H9 (cell line): ENCODE measurements at regions not wholly inside any gene's neighbourhood (a gene's known extent, or its start where the extent isn't known, plus 50 kb on each side); places are given as distances from the start of the nearest gene placed in this dataset.

ENCODE experiments used
- DNase-seq: peaks from one replicate; pipeline ENCODE4 v3.0.0-alpha.2; 2017
- H2AFZ ChIP-seq: one replicate; pipeline ENCODE4 v1.6.1; 2013; ENCODE audit warnings: mild to moderate bottlenecking, low read length, control low read depth, moderate library complexity
- H2AK5ac ChIP-seq: 2 replicates; pipeline ENCODE4 v1.6.1; 2013; ENCODE audit warnings: low read length, control low read depth, mixed read lengths; ENCODE audit not compliant: insufficient read length
- H2BK120ac ChIP-seq: one replicate; pipeline ENCODE4 v1.6.1; 2013; ENCODE audit warnings: low read depth, mild to moderate bottlenecking, low read length, control low read depth, inconsistent platforms; ENCODE audit not compliant: poor library complexity, severe bottlenecking
- H2BK12ac ChIP-seq: 2 replicates; pipeline ENCODE4 v1.6.1; 2013; ENCODE audit warnings: low read length, control low read depth, mixed read lengths, low read depth; ENCODE audit not compliant: insufficient read length
- H2BK15ac ChIP-seq: 2 replicates; pipeline ENCODE4 v1.6.1; 2013; ENCODE audit warnings: low read depth, low read length, control low read depth
- H2BK20ac ChIP-seq: one replicate; pipeline ENCODE4 v1.6.1; 2013; ENCODE audit warnings: low read depth, mild to moderate bottlenecking, low read length, control low read depth, inconsistent platforms; ENCODE audit not compliant: poor library complexity, severe bottlenecking
- H2BK5ac ChIP-seq: 2 replicates; pipeline ENCODE4 v1.6.1; 2013; ENCODE audit warnings: low read length, control low read depth, mixed read lengths; ENCODE audit not compliant: insufficient read length
- H3K14ac ChIP-seq: 2 replicates; pipeline ENCODE4 v1.6.1; 2013; ENCODE audit warnings: low read length, control low read depth; ENCODE audit not compliant: insufficient read depth
- H3K18ac ChIP-seq: 2 replicates; pipeline ENCODE4 v1.6.1; 2013; ENCODE audit warnings: low read depth, mild to moderate bottlenecking, mixed read lengths, low read length, control low read depth; ENCODE audit not compliant: insufficient read length
- H3K23ac ChIP-seq: 2 replicates; pipeline ENCODE4 v1.6.1; 2013; ENCODE audit warnings: low read length, control low read depth, mixed read lengths, low read depth; ENCODE audit not compliant: insufficient read length
- H3K23me2 ChIP-seq: 2 replicates; pipeline ENCODE4 v1.6.1; 2013; ENCODE audit warnings: low read depth, mild to moderate bottlenecking, mixed read lengths, low read length, control low read depth; ENCODE audit not compliant: insufficient read length, poor library complexity, severe bottlenecking
- H3K27ac ChIP-seq: 2 replicates; pipeline ENCODE4 v1.5.1; 2013; ENCODE audit warnings: low read length, control low read depth, mixed read lengths, low read depth; ENCODE audit not compliant: insufficient read length
- H3K27me3 ChIP-seq: 2 replicates; pipeline ENCODE4 v1.6.1; 2013; ENCODE audit warnings: low read length, control low read depth, inconsistent platforms; ENCODE audit not compliant: insufficient read depth
- H3K4ac ChIP-seq: 2 replicates; pipeline ENCODE4 v1.6.1; 2013; ENCODE audit warnings: low read depth, mild to moderate bottlenecking, control low read depth, inconsistent platforms, low read length, moderate library complexity
- H3K4me1 ChIP-seq: 2 replicates; pipeline ENCODE4 v1.6.1; 2013; ENCODE audit warnings: low read length, control low read depth, inconsistent platforms; ENCODE audit not compliant: insufficient read depth
- H3K4me2 ChIP-seq: 2 replicates; pipeline ENCODE4 v1.6.1; 2013; ENCODE audit warnings: low read length, control low read depth, mixed read lengths; ENCODE audit not compliant: insufficient read length, insufficient read depth
- H3K56ac ChIP-seq: 2 replicates; pipeline ENCODE4 v1.6.1; 2013; ENCODE audit warnings: low read depth, mild to moderate bottlenecking, mixed read lengths, low read length, control low read depth; ENCODE audit not compliant: insufficient read length
- H3K79me1 ChIP-seq: 2 replicates; pipeline ENCODE4 v1.6.1; 2013; ENCODE audit warnings: low read depth, mild to moderate bottlenecking, moderate library complexity, low read length, control low read depth, inconsistent platforms; ENCODE audit not compliant: insufficient read depth, poor library complexity, severe bottlenecking
- H3K79me2 ChIP-seq: 2 replicates; pipeline ENCODE4 v1.6.1; 2013; ENCODE audit warnings: low read length, control low read depth, inconsistent platforms; ENCODE audit not compliant: insufficient read depth
- H3K9ac ChIP-seq: 2 replicates; pipeline ENCODE4 v1.6.1; 2013; ENCODE audit warnings: low read length, control low read depth, mixed read lengths; ENCODE audit not compliant: insufficient read length; ENCODE audit errors: extremely low read depth
- H3K9me3 ChIP-seq: one replicate; pipeline ENCODE4 v1.6.1; 2013; ENCODE audit warnings: low read depth, low read length, inconsistent platforms; ENCODE audit not compliant: control insufficient read depth
- H3T11ph ChIP-seq: one replicate; pipeline ENCODE4 v1.6.1; 2013; ENCODE audit warnings: mild to moderate bottlenecking, low read length, control low read depth, inconsistent platforms
- H4K20me1 ChIP-seq: one replicate; pipeline ENCODE4 v1.6.1; 2013; ENCODE audit not compliant: control insufficient read depth, insufficient read length, insufficient read depth
- H4K5ac ChIP-seq: 2 replicates; pipeline ENCODE4 v1.6.1; 2013; ENCODE audit warnings: low read depth, mild to moderate bottlenecking, mixed read lengths, low read length, control low read depth; ENCODE audit not compliant: insufficient read length
- H4K8ac ChIP-seq: replicated peaks from 2 replicates; pipeline ENCODE4 v1.6.1; 2013; ENCODE audit warnings: low read length, control low read depth, mixed read lengths, low read depth; ENCODE audit not compliant: insufficient read length
- H4K91ac ChIP-seq: 2 replicates; pipeline ENCODE4 v1.6.1; 2013; ENCODE audit warnings: low read depth, mild to moderate bottlenecking, moderate library complexity, mixed read lengths, low read length, control low read depth; ENCODE audit not compliant: insufficient read length
- H3K27ac Mint-ChIP-seq, 3 experiments: 2 replicates in 2 of 3; 3 replicates in 1 of 3; pipeline ENCODE4 v1.8.0; 2020 to 2021; ENCODE audit warnings: mixed read lengths in 3 of 3, mild to moderate bottlenecking in 1 of 3, moderate library complexity in 1 of 3
- H3K27me3 Mint-ChIP-seq: 2 replicates; pipeline ENCODE4 v1.8.0; 2021; ENCODE audit warnings: low read depth, mild to moderate bottlenecking, moderate library complexity, mixed read lengths
- H3K36me3 Mint-ChIP-seq, 3 experiments: 2 replicates in 2 of 3; 3 replicates in 1 of 3; pipeline ENCODE4 v1.8.0; 2020 to 2021; ENCODE audit warnings: low read depth in 3 of 3, mixed read lengths in 3 of 3; ENCODE audit not compliant: insufficient read depth in 1 of 3
- H3K4me1 Mint-ChIP-seq, 2 experiments: 2 replicates each; pipeline ENCODE4 v1.8.0; 2020; ENCODE audit warnings: mixed read lengths in 2 of 2
- H3K4me3 Mint-ChIP-seq, 2 experiments: 2 replicates in 1 of 2; 3 replicates in 1 of 2; pipeline ENCODE4 v1.8.0; 2020 to 2021; ENCODE audit warnings: mild to moderate bottlenecking in 2 of 2, mixed read lengths in 2 of 2, moderate library complexity in 1 of 2
- H3K9me3 Mint-ChIP-seq, 2 experiments: 2 replicates in 1 of 2; 3 replicates in 1 of 2; pipeline ENCODE4 v1.8.0; 2020; ENCODE audit warnings: mild to moderate bottlenecking in 2 of 2, mixed read lengths in 2 of 2, moderate library complexity in 1 of 2
- WGBS: extraction: QIAGEN DNeasy Blood & Tissue Kit; methylation state at CpG from one replicate; pipeline ENCODE4 v1.1.7; 2013; ENCODE audit warnings: missing lambda C conversion rate, low lambda C conversion rate, mixed read lengths; ENCODE audit not compliant: insufficient read length; ENCODE audit errors: extremely low coverage; 5-methylcytosine and 5-hydroxymethylcytosine counted together
- TF ChIP-seq, protein P1 (sequence below): fragments of 200-600 bp; sonication (generic); conservative IDR thresholded peaks from 3 replicates; pipeline ENCODE4 v1.8.0; 2021; ENCODE audit warnings: antibody characterized with exemption, mild to moderate bottlenecking

DNA sequence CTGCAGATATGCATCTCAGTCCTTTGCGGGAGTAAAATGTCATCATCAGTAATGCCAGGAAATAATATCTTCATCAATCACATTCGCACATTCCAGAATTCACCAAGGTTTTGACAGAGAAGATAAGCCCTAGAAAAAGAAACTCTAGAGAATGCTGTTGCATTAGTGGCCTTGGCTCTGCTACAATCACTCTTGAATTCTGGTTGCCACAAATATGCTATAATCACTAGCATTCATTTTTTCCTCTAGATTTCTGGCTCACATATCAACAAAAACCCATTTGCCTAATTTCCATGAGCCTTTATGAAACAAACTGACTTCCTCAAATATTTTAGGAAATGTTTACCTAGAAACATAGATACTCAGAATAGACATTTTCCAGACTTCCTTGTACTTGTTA, 653.4 kb downstream of the ANXA1 start:
- Histone ChIP-seq H3K14ac (no peak overlapping the region), H3K18ac (no peak overlapping the region), H4K5ac (no peak overlapping the region), H2AFZ (no peak overlapping the region), H2AK5ac (no peak overlapping the region), H3K23ac (no peak overlapping the region), H3K27me3 (no peaks in the 10 kb centered on the region), H2BK12ac (no peak overlapping the region), H3K23me2 (no peaks in the 10 kb centered on the region), H4K20me1 (no peaks in the 10 kb centered on the region), H4K91ac (no peak overlapping the region), H3K9ac (no peak overlapping the region), H3K9me3 (no peaks in the 10 kb centered on the region), H2BK20ac (no peak overlapping the region), H3T11ph (no peak overlapping the region), H3K56ac (no peak overlapping the region), H2BK120ac (no peak overlapping the region), H2BK15ac (no peak overlapping the region), H3K79me2 (no peaks in the 10 kb centered on the region), H4K8ac (no peak overlapping the region), H3K4me1 (no peaks in the 10 kb centered on the region), H3K27ac (no peak overlapping the region), H3K79me1 (no peaks in the 10 kb centered on the region), H3K4me2 (no peak overlapping the region), H3K4ac (no peak overlapping the region), H2BK5ac (no peak overlapping the region)
- Mint-ChIP-seq H3K27me3 (no peaks in the 10 kb centered on the region), H3K4me3 (no peak overlapping the region), H3K27ac (no peak overlapping the region), H3K9me3 (no peaks in the 10 kb centered on the region), H3K4me1 (peaks cover 0 to 2% of the 10 kb centered on the region in 2 experiments; a peak in 1 of 4 replicates), H3K36me3 (no peaks in the 10 kb centered on the region)
- TF ChIP-seq, protein P1, sequence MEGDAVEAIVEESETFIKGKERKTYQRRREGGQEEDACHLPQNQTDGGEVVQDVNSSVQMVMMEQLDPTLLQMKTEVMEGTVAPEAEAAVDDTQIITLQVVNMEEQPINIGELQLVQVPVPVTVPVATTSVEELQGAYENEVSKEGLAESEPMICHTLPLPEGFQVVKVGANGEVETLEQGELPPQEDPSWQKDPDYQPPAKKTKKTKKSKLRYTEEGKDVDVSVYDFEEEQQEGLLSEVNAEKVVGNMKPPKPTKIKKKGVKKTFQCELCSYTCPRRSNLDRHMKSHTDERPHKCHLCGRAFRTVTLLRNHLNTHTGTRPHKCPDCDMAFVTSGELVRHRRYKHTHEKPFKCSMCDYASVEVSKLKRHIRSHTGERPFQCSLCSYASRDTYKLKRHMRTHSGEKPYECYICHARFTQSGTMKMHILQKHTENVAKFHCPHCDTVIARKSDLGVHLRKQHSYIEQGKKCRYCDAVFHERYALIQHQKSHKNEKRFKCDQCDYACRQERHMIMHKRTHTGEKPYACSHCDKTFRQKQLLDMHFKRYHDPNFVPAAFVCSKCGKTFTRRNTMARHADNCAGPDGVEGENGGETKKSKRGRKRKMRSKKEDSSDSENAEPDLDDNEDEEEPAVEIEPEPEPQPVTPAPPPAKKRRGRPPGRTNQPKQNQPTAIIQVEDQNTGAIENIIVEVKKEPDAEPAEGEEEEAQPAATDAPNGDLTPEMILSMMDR: no peak
- WGBS: no CpG with 5 or more reads among the region's 2 CpGs
- no peak for DNase-seq
